K562 (cell line): ENCODE measurements at regions not wholly inside any gene's neighbourhood (a gene's known extent, or its start where the extent isn't known, plus 50 kb on each side); places are given as distances from the start of the nearest gene placed in this dataset.

Experiments
- ATAC-seq: fragments of 200-7000 bp; cut with Tn5 transposase; 3 replicates; pipeline ENCODE4 v1.9.1; 2020; ENCODE audit warnings: moderate library complexity
- BruUV-seq: library from RNA; stranded (reverse); fragments of 400-500 nt; replicated peaks from 2 replicates; lab custom pipeline; 2021; lab: Mats Ljungman, UMichigan
- CTCF ChIA-PET: fragments of 300-600 bp; formaldehyde crosslinking; extraction: SDS; loops from one replicate; lab custom pipeline; 2021; ENCODE audit warnings: low intra/inter-chr PET ratio; lab: Yijun Ruan, JAX
- POLR2A ChIA-PET: fragments of 300-600, 350-650 bp; sonication (Branson Sonifier 250); formaldehyde crosslinking; extraction: SDS; loops from one replicate; lab custom pipeline; 2021; ENCODE audit warnings: antibody characterized with exemption, inconsistent platforms; lab: Yijun Ruan, JAX
- DNase-seq, 4 experiments: peaks; one replicate each; pipeline versions ENCODE4 v3.0.0 to v3.0.0-alpha.2; 2011 to 2018; ENCODE audit warnings: low spot score in 3 of 4, mixed read lengths in 3 of 4; ENCODE audit errors: extremely low read depth in 1 of 4
- FAIRE-seq: peaks from 2 replicates; lab custom pipeline; 2011; peaks lifted over from hg19 to GRCh38; lab: Jason Lieb, UNC
- H2AFZ ChIP-seq: 2 replicates; pipeline ENCODE4 v1.6.0; 2011; ENCODE audit warnings: low read depth, low read length, control low read depth, inconsistent platforms
- H3K27ac ChIP-seq: fragments of 200-600 bp; 3 replicates; pipeline ENCODE4 v1.8.0; 2011; ENCODE audit warnings: low read depth, mild to moderate bottlenecking, control low read depth, inconsistent platforms, low read length, moderate library complexity, mixed read lengths; ENCODE audit errors: extremely low read depth
- H3K27me3 ChIP-seq, 2 experiments: fragments of 300-600 bp in 1 of 2; 2 replicates in 1 of 2; 3 replicates in 1 of 2; pipeline versions ENCODE4 v1.6.0 to v1.8.0; 2011; ENCODE audit warnings: inconsistent platforms in 2 of 2, low read length in 2 of 2, mild to moderate bottlenecking in 1 of 2, mixed read lengths in 1 of 2, moderate library complexity in 1 of 2; ENCODE audit not compliant: control insufficient read depth in 2 of 2, insufficient read depth in 2 of 2
- H3K36me3 ChIP-seq: fragments of 300-600 bp; 3 replicates; pipeline ENCODE4 v1.8.0; 2011; ENCODE audit warnings: mild to moderate bottlenecking, low read length, inconsistent platforms; ENCODE audit not compliant: control insufficient read depth, insufficient read depth
- H3K4me1 ChIP-seq, 2 experiments: fragments of 200-600 bp in 1 of 2; replicated peaks in 1 of 2; 2 replicates in 1 of 2; 3 replicates in 1 of 2; pipeline versions ENCODE4 v1.5.1 to v1.8.0; 2011; ENCODE audit warnings: inconsistent platforms in 2 of 2, low read length in 2 of 2, mild to moderate bottlenecking in 1 of 2, mixed read lengths in 1 of 2, moderate library complexity in 1 of 2; ENCODE audit not compliant: control insufficient read depth in 2 of 2, insufficient read depth in 2 of 2
- H3K4me2 ChIP-seq: 2 replicates; pipeline ENCODE4 v1.6.1; 2011; ENCODE audit warnings: low read length, control low read depth, inconsistent platforms, mixed read lengths; ENCODE audit not compliant: insufficient read depth
- H3K4me3 ChIP-seq: fragments of 200-600 bp; sonication (generic), shearing (Covaris generic); 2 replicates; pipeline ENCODE4 v1.5.1; 2016; ENCODE audit warnings: control low read depth, inconsistent platforms
- H3K79me2 ChIP-seq: fragments of 200-600 bp; 3 replicates; pipeline ENCODE4 v1.8.0; 2011; ENCODE audit warnings: low read length, inconsistent platforms; ENCODE audit not compliant: control insufficient read depth, insufficient read depth
- H3K9ac ChIP-seq, 2 experiments: 2 replicates each; pipeline versions ENCODE4 v1.6.0 to v1.6.1; 2011; ENCODE audit warnings: low read depth in 2 of 2, low read length in 2 of 2, control low read depth in 1 of 2, inconsistent platforms in 1 of 2, mild to moderate bottlenecking in 1 of 2, mixed read lengths in 1 of 2; ENCODE audit not compliant: insufficient read depth in 1 of 2
- H3K9me1 ChIP-seq: one replicate; pipeline ENCODE4 v1.6.0; 2011; ENCODE audit warnings: inconsistent platforms, mild to moderate bottlenecking, low read length, moderate library complexity; ENCODE audit not compliant: control insufficient read depth, insufficient read depth
- H3K9me3 ChIP-seq: replicated peaks from 2 replicates; pipeline ENCODE4 v1.5.1; 2011; ENCODE audit warnings: low read depth, low read length, inconsistent platforms; ENCODE audit not compliant: control insufficient read depth, insufficient read depth
- H4K20me1 ChIP-seq: replicated peaks from 2 replicates; pipeline ENCODE4 v1.6.1; 2011; ENCODE audit warnings: low read length, inconsistent platforms, mixed read lengths; ENCODE audit not compliant: control insufficient read depth, insufficient read depth
- ARHGAP35 ChIP-seq: fragments of 450-650 bp; IDR thresholded peaks from 2 replicates; pipeline ENCODE4 v1.6.1; 2018; ENCODE audit not compliant: partially characterized antibody
- CBX8 ChIP-seq: fragments of 200-600 bp; sonication (generic); IDR thresholded peaks from 2 replicates; pipeline ENCODE4 v1.6.1; 2012; ENCODE audit warnings: borderline replicate concordance, mixed run types, low read depth, mild to moderate bottlenecking, moderate library complexity, mixed read lengths, low read length, control low read depth, inconsistent platforms; ENCODE audit not compliant: poor library complexity, severe bottlenecking; ENCODE audit errors: extremely low read depth
- FOXA1 ChIP-seq: fragments of 450-650 bp; IDR thresholded peaks from 2 replicates; pipeline ENCODE4 v1.6.1; 2016; ENCODE audit warnings: mild to moderate bottlenecking, borderline replicate concordance
- HES1 ChIP-seq: fragments of 450-650 bp; IDR thresholded peaks from 2 replicates; pipeline ENCODE4 v1.6.1; 2016; ENCODE audit warnings: low read depth, mild to moderate bottlenecking, moderate library complexity
- IRF2 ChIP-seq: sonication (generic); formaldehyde crosslinking; IDR thresholded peaks from 2 replicates; pipeline ENCODE4 v1.8.1; 2022; ENCODE audit warnings: mild to moderate bottlenecking, missing genetic modification reagents
- KLF16 ChIP-seq: IDR thresholded peaks from 2 replicates; pipeline ENCODE4 v1.6.1; 2016; ENCODE audit warnings: antibody characterized with exemption
- PHB ChIP-seq: fragments of 250-450 bp; sonication (Bioruptor Pico); IDR thresholded peaks from 2 replicates; pipeline ENCODE4 v1.5.0; 2021
- POLR2A ChIP-seq: fragments of 450-650 bp; conservative IDR thresholded peaks from 2 replicates; pipeline ENCODE4 v1.6.1; 2016
- RB1 ChIP-seq: fragments of 450-650 bp; IDR thresholded peaks from 2 replicates; pipeline ENCODE4 v1.6.1; 2017; ENCODE audit warnings: low read depth, mild to moderate bottlenecking
- SLC30A9 ChIP-seq: fragments of 250-450 bp; sonication (Bioruptor Pico); IDR thresholded peaks from 2 replicates; pipeline ENCODE4 v1.8.0; 2022; ENCODE audit warnings: mild to moderate bottlenecking, moderate library complexity
- SMAD2 ChIP-seq: fragments of 150-350 bp; IDR thresholded peaks from 2 replicates; pipeline ENCODE4 v1.6.1; 2014; ENCODE audit warnings: low read depth, mild to moderate bottlenecking, low read length
- STAT5A ChIP-seq: IDR thresholded peaks from 2 replicates; pipeline ENCODE4 v1.6.1; 2012; ENCODE audit warnings: low read length, inconsistent platforms, borderline replicate concordance
- ZNF197 ChIP-seq: fragments of 200-800 bp; sonication (Bioruptor generic); IDR thresholded peaks from 2 replicates; pipeline ENCODE4 v1.6.1; 2016; ENCODE audit warnings: low read depth, missing genetic modification characterization, missing compliant biosample characterization
- ZNF280A ChIP-seq: fragments of 450-650 bp; IDR thresholded peaks from 2 replicates; pipeline ENCODE4 v1.6.1; 2018; ENCODE audit warnings: mild to moderate bottlenecking, low read depth; ENCODE audit not compliant: partially characterized antibody
- in situ Hi-C: fragments of 300-500 bp; cut with MboI; formaldehyde crosslinking; loops from 4 replicates; pipeline ENCODE4 v1.15.0; 2018; ENCODE audit warnings: inconsistent platforms, mixed read lengths
- intact Hi-C: fragments of 100-400 bp; cut with micrococcal nuclease; formaldehyde crosslinking; loops from 2 replicates; pipeline ENCODE4 v1.14.2; 2022
- TF ChIP-seq, protein P1 (sequence below): sonication (generic); formaldehyde crosslinking; IDR thresholded peaks from 2 replicates; pipeline ENCODE4 v1.9.0; 2022; ENCODE audit warnings: mild to moderate bottlenecking, missing genetic modification reagents
- TF ChIP-seq, protein P2 (sequence below): fragments of 250-450 bp; sonication (Bioruptor Pico); IDR thresholded peaks from 2 replicates; pipeline ENCODE4 v1.5.0; 2022; ENCODE audit warnings: mild to moderate bottlenecking

DNA sequence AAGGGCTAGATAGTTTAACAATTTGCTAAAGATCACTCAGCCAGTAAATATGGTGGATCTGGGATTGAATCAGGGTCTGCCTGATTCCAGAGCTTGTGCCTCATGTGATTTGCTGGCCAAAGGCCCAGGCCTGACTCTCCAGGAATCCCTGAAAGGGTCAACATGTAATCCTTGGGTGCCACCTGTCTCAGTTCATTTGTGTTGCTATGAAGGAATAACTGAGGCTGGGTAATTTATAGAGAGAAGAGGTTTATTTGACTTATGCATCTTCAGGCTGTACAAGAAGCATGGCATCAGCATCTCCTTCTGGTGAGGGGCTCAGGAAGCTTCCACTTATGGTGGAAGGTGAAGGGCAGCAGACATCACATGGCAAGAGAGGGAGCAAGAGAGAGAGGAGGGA is 144.9 kb downstream of the FCRL5 start:
- ATAC-seq (no peak), FAIRE-seq (no peak)
- Histone ChIP-seq H3K27me3 (no peaks in the 10 kb centered on the region; a peak in 1 of 5 replicates), H3K79me2 (no peaks in the 10 kb centered on the region), H3K4me2 (no peak overlapping the region), H2AFZ (peak overlapping the region; percentile 42; the same call in 1 of the 2 replicates), H4K20me1 (no peaks in the 10 kb centered on the region)
- in situ Hi-C loops: no loop called here
- CTCF ChIA-PET: interaction anchor here (1.1 kb wide), 1 partner anchor 83 kb away, joined by 3 read pairs; no protein-coding TSS in a partner anchor
- TF ChIP-seq ZNF197 (CRISPR knock-in tag): no peak
- TF ChIP-seq, protein P1, sequence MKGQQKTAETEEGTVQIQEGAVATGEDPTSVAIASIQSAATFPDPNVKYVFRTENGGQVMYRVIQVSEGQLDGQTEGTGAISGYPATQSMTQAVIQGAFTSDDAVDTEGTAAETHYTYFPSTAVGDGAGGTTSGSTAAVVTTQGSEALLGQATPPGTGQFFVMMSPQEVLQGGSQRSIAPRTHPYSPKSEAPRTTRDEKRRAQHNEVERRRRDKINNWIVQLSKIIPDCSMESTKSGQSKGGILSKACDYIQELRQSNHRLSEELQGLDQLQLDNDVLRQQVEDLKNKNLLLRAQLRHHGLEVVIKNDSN: no peak
- TF ChIP-seq STAT5A: no peak
- TF ChIP-seq FOXA1: no peak
- no peak for TF ChIP-seq KLF16
- no peak for TF ChIP-seq POLR2A
- TF ChIP-seq HES1: no peak
- TF ChIP-seq, protein P2, sequence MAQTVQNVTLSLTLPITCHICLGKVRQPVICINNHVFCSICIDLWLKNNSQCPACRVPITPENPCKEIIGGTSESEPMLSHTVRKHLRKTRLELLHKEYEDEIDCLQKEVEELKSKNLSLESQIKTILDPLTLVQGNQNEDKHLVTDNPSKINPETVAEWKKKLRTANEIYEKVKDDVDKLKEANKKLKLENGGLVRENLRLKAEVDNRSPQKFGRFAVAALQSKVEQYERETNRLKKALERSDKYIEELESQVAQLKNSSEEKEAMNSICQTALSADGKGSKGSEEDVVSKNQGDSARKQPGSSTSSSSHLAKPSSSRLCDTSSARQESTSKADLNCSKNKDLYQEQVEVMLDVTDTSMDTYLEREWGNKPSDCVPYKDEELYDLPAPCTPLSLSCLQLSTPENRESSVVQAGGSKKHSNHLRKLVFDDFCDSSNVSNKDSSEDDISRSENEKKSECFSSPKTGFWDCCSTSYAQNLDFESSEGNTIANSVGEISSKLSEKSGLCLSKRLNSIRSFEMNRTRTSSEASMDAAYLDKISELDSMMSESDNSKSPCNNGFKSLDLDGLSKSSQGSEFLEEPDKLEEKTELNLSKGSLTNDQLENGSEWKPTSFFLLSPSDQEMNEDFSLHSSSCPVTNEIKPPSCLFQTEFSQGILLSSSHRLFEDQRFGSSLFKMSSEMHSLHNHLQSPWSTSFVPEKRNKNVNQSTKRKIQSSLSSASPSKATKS (CRISPR knock-in tag): no peak
- no peak for TF ChIP-seq ZNF280A
- TF ChIP-seq PHB (CRISPR knock-in tag): no peak
- TF ChIP-seq CBX8: no peak
- no peak for TF ChIP-seq SLC30A9 (CRISPR knock-in tag)
- TF ChIP-seq RB1: no peak
- no peak for TF ChIP-seq SMAD2
- no peak for TF ChIP-seq ARHGAP35
- no peak for TF ChIP-seq IRF2 (CRISPR knock-in tag)
- TF ChIP-seq, all 486 proteins: peak for 0
- Histone ChIP-seq H3K9ac (no peak overlapping the region), H3K4me3 (no peak overlapping the region), H3K9me3 (no peaks in the 10 kb centered on the region; the same call in 1 of the 2 replicates), H3K36me3 (no peaks in the 10 kb centered on the region), H3K9me1 (no peaks in the 10 kb centered on the region), H3K4me1 (peaks cover 10 to 40% of the 10 kb centered on the region in 2 experiments), H3K27ac (no peak overlapping the region)
- POLR2A ChIA-PET: interaction anchor here (0.6 kb wide), 1 partner anchor 39 kb away, joined by 3 read pairs; no protein-coding TSS in a partner anchor
- no TSS peak for BruUV-seq
- no peak for DNase-seq
- intact Hi-C loops: no loop called here
